GM23338 (cell line): ENCODE measurements at regions not wholly inside any gene's neighbourhood (a gene's known extent, or its start where the extent isn't known, plus 50 kb on each side); places are given as distances from the start of the nearest gene placed in this dataset.

Source experiments
- ATAC-seq: fragments of 200-7000 bp; cut with Tn5 transposase; 3 replicates; pipeline ENCODE4 v1.9.1; 2020
- DNase-seq: peaks from one replicate; pipeline ENCODE4 v3.0.0-alpha.2; 2015; ENCODE audit warnings: low spot score
- H2AFZ ChIP-seq: fragments of 200-600 bp; sonication (generic); 2 replicates; pipeline ENCODE4 v1.8.0; 2016; ENCODE audit warnings: antibody characterized with exemption, mild to moderate bottlenecking, moderate library complexity
- H3F3A ChIP-seq: fragments of 200-600 bp; sonication (generic); replicated peaks from 2 replicates; pipeline ENCODE4 v1.8.0; 2017; ENCODE audit warnings: antibody characterized with exemption, mixed run types, low read depth
- H3K27ac ChIP-seq: fragments of 200-600 bp; sonication (generic); 2 replicates; pipeline ENCODE4 v1.6.1; 2016; ENCODE audit warnings: low read depth
- H3K27me3 ChIP-seq: fragments of 200-600 bp; sonication (generic); 2 replicates; pipeline ENCODE4 v1.8.0; 2016; ENCODE audit warnings: mild to moderate bottlenecking, mixed run types, moderate library complexity; ENCODE audit not compliant: insufficient read depth
- H3K36me3 ChIP-seq: fragments of 200-600 bp; sonication (generic); 2 replicates; pipeline ENCODE4 v1.8.0; 2016; ENCODE audit warnings: mild to moderate bottlenecking; ENCODE audit not compliant: insufficient read depth
- H3K4me1 ChIP-seq: fragments of 200-600 bp; sonication (generic); 2 replicates; pipeline ENCODE4 v1.8.0; 2016; ENCODE audit warnings: mild to moderate bottlenecking, moderate library complexity; ENCODE audit not compliant: insufficient read depth
- H3K4me2 ChIP-seq: fragments of 200-600 bp; sonication (generic); 2 replicates; pipeline ENCODE4 v1.7.1; 2017; ENCODE audit warnings: mixed run types
- H3K4me3 ChIP-seq: fragments of 200-600 bp; sonication (generic); 2 replicates; pipeline ENCODE4 v1.6.1; 2016; ENCODE audit warnings: mixed run types
- H3K79me2 ChIP-seq: fragments of 200-600 bp; sonication (generic); replicated peaks from 2 replicates; pipeline ENCODE4 v1.8.0; 2017; ENCODE audit warnings: mild to moderate bottlenecking; ENCODE audit not compliant: insufficient read depth
- H3K9me2 ChIP-seq: fragments of 200-600 bp; sonication (generic); 2 replicates; pipeline ENCODE4 v1.8.0; 2017; ENCODE audit not compliant: insufficient read depth
- H4K20me1 ChIP-seq: fragments of 200-600 bp; sonication (generic); replicated peaks from 2 replicates; pipeline ENCODE4 v1.8.0; 2017; ENCODE audit warnings: mild to moderate bottlenecking; ENCODE audit not compliant: insufficient read depth
- H3K27ac Mint-ChIP-seq: 2 replicates; pipeline ENCODE4 v1.8.0; 2020; ENCODE audit warnings: inconsistent platforms, mild to moderate bottlenecking, moderate library complexity, mixed read lengths
- H3K27me3 Mint-ChIP-seq: 3 replicates; pipeline ENCODE4 v1.8.0; 2022; ENCODE audit warnings: low read depth, mild to moderate bottlenecking, moderate library complexity, mixed read lengths, inconsistent platforms; ENCODE audit not compliant: insufficient read depth, poor library complexity
- H3K36me3 Mint-ChIP-seq: 3 replicates; pipeline ENCODE4 v1.8.0; 2021; ENCODE audit warnings: low read depth, mild to moderate bottlenecking, inconsistent platforms, moderate library complexity, mixed read lengths
- H3K4me1 Mint-ChIP-seq: 3 replicates; pipeline ENCODE4 v1.8.0; 2020; ENCODE audit warnings: mild to moderate bottlenecking, inconsistent platforms, mixed read lengths
- H3K4me3 Mint-ChIP-seq: 3 replicates; pipeline ENCODE4 v1.8.0; 2021; ENCODE audit warnings: moderate library complexity, mild to moderate bottlenecking, inconsistent platforms, mixed read lengths
- H3K9me3 Mint-ChIP-seq: 3 replicates; pipeline ENCODE4 v1.8.0; 2020; ENCODE audit warnings: moderate library complexity, mild to moderate bottlenecking, inconsistent platforms, mixed read lengths
- CREB1 ChIP-seq: fragments of 250-450 bp; sonication (Bioruptor Pico); IDR thresholded peaks from 2 replicates; pipeline ENCODE4 v1.5.0; 2020; ENCODE audit warnings: low read depth, mild to moderate bottlenecking, moderate library complexity
- CTCF ChIP-seq, 2 experiments: fragments of 200-600 bp in 1 of 2; sonication (generic) in 1 of 2; conservative IDR thresholded peaks; 2 replicates each; pipeline versions ENCODE4 v1.5.1 to v1.6.1; 2016 to 2017; ENCODE audit warnings: antibody characterized with exemption in 2 of 2, low read depth in 2 of 2, mild to moderate bottlenecking in 2 of 2, moderate library complexity in 1 of 2
- ETS1 ChIP-seq: IDR thresholded peaks from 2 replicates; pipeline ENCODE4 v1.6.1; 2016; ENCODE audit warnings: antibody characterized with exemption
- EZH2 ChIP-seq: fragments of 200-600 bp; sonication (generic); IDR thresholded peaks from one replicate; pipeline ENCODE4 v1.8.0; 2017; ENCODE audit warnings: antibody characterized with exemption, mild to moderate bottlenecking, low read depth; ENCODE audit not compliant: unreplicated experiment
- EZH2phosphoT487 ChIP-seq: fragments of 200-600 bp; sonication (generic); IDR thresholded peaks from one replicate; pipeline ENCODE4 v1.8.1; 2018; ENCODE audit warnings: antibody characterized with exemption; ENCODE audit not compliant: unreplicated experiment
- NANOG ChIP-seq: IDR thresholded peaks from 2 replicates; pipeline ENCODE4 v1.6.1; 2016; ENCODE audit warnings: antibody characterized with exemption, borderline replicate concordance
- REST ChIP-seq: IDR thresholded peaks from one replicate; pipeline ENCODE4 v1.6.1; 2018; ENCODE audit warnings: antibody characterized with exemption; ENCODE audit not compliant: unreplicated experiment
- STAT1 ChIP-seq: IDR thresholded peaks from one replicate; pipeline ENCODE4 v1.6.1; 2016; ENCODE audit warnings: antibody characterized with exemption; ENCODE audit not compliant: unreplicated experiment

GRCh38 chr9:93827545-93828330 lies 127.4 kb downstream of the BARX1 start:
- H3K27ac Mint-ChIP-seq = no peak overlapping the region
- H3K79me2 ChIP-seq = no peaks in the 10 kb centered on the region
- H3K4me2 ChIP-seq = peak overlapping the region; percentile 90
- peaks cover 31% of the 10 kb centered on the region for H3K27me3 Mint-ChIP-seq
- H3K4me1 ChIP-seq = no peaks in the 10 kb centered on the region; the same call in 1 of the 2 replicates
- H3K4me3 ChIP-seq = peak overlapping the region; percentile 62
- H3K27me3 ChIP-seq = peaks cover 16% of the 10 kb centered on the region
- TF ChIP-seq EZH2phosphoT487 (no peak), CTCF (conservative IDR thresholded peaks at IDR 0.05; ENCODE audit: low read depth in 2 of 2) (peak; percentile 73 to 82), ETS1 (no peak)
- no peak overlapping the region for H3K27ac ChIP-seq
- H3F3A ChIP-seq = no peaks in the 10 kb centered on the region
- no peaks in the 10 kb centered on the region for H3K9me2 ChIP-seq
- peak; percentile 83 for DNase-seq
- H4K20me1 ChIP-seq = no peaks in the 10 kb centered on the region
- H3K9me3 Mint-ChIP-seq = peaks cover 6% of the 10 kb centered on the region; the same call in 2 of the 3 replicates
- H3K36me3 Mint-ChIP-seq = no peaks in the 10 kb centered on the region
- peak; percentile 89 for ATAC-seq
- H3K4me1 Mint-ChIP-seq = peaks cover 18% of the 10 kb centered on the region
- H3K36me3 ChIP-seq = no peaks in the 10 kb centered on the region
- H3K4me3 Mint-ChIP-seq = peak overlapping the region; percentile 52; the same call in 2 of the 3 replicates
- peak overlapping the region; percentile 96 for H2AFZ ChIP-seq

- H3K4me3 ChIP-seq = peak overlapping the region; percentile 62
- no peak for TF ChIP-seq STAT1
- TF ChIP-seq ETS1 = no peak
- TF ChIP-seq NANOG = no peak
- peak; percentile 25 for TF ChIP-seq EZH2
- TF ChIP-seq EZH2phosphoT487 = no peak
- TF ChIP-seq REST = no peak
- no peak for TF ChIP-seq CREB1 (CRISPR knock-in tag)
- H3K9me3 Mint-ChIP-seq = peaks cover 10% of the 10 kb centered on the region; the same call in 2 of the 3 replicates
- H3K4me1 ChIP-seq = no peaks in the 10 kb centered on the region; the same call in 1 of the 2 replicates
- no peak overlapping the region for H3K27ac Mint-ChIP-seq
- peak overlapping the region; percentile 52 for H3K4me3 Mint-ChIP-seq
- peaks cover 18% of the 10 kb centered on the region for H3K4me1 Mint-ChIP-seq
- H3K27me3 ChIP-seq = peaks cover 16% of the 10 kb centered on the region
- DNase-seq (peak; percentile 33), ATAC-seq (peak; percentile 32)
- peaks cover 31% of the 10 kb centered on the region for H3K27me3 Mint-ChIP-seq
- no peaks in the 10 kb centered on the region for H3K36me3 ChIP-seq
- no peaks in the 10 kb centered on the region for H3F3A ChIP-seq
- no peaks in the 10 kb centered on the region for H3K79me2 ChIP-seq
- H3K36me3 Mint-ChIP-seq = no peaks in the 10 kb centered on the region
- no peaks in the 10 kb centered on the region for H4K20me1 ChIP-seq
- H3K4me2 ChIP-seq = peak overlapping the region; percentile 90
- H2AFZ ChIP-seq = peak overlapping the region; percentile 96
- H3K27ac ChIP-seq = no peak overlapping the region
- no peaks in the 10 kb centered on the region for H3K9me2 ChIP-seq
Measured at GRCh38 chr9:93826905-93827544, 128.1 kb downstream of the BARX1 start.
